ENCODE measurements at regions not wholly inside any gene's neighbourhood (a gene's known extent, or its start where the extent isn't known, plus 50 kb on each side); places are given as distances from the start of the nearest gene placed in this dataset.

- Histone ChIP-seq H3K9me3 (ENCODE audit: control insufficient read depth in 1 of 2, insufficient read depth in 1 of 2, low read length in 2 of 2) (no peaks in the 10 kb centered on the region), H3K27me3 (ENCODE audit: control insufficient read depth in 1 of 2, insufficient read depth in 2 of 2, low read length in 2 of 2) (no peaks in the 10 kb centered on the region), H3K36me3 (ENCODE audit: insufficient read depth, low read length) (no peaks in the 10 kb centered on the region), H3K27ac (ENCODE audit: low read depth in 1 of 2, low read length in 2 of 2) (no peak overlapping the region), H3K4me3 (ENCODE audit: low read length) (no peak overlapping the region), H3K4me1 (ENCODE audit: insufficient read depth, low read length) (peaks cover 13% of the 10 kb centered on the region)
- ChIA-PET CTCF (interaction anchor here (2.0 kb wide), 1 partner anchor 60 kb away, joined by 6 read pairs; no protein-coding TSS in a partner anchor), POLR2A (no interaction called here)
- peaks cover 30% of the 10 kb centered on the region for H3K4me1 Mint-ChIP-seq (ENCODE audit: low read depth)
- H3K9me3 Mint-ChIP-seq, result no peaks in the 10 kb centered on the region
- H3K4me3 Mint-ChIP-seq, result no peak overlapping the region
- H3K27me3 Mint-ChIP-seq, result no peaks in the 10 kb centered on the region
- DNase-seq (peak in 1 of 14 experiments; percentile 34), ATAC-seq (ENCODE audit: poor library complexity) (no peak)
- peak overlapping the region; percentile 67 for H3K27ac Mint-ChIP-seq
- no peak for TF ChIP-seq CTCF (IDR thresholded peaks at IDR 0.05)
- intact Hi-C loops (cut with DNase I, micrococcal nuclease), result no loop called here
- no peaks in the 10 kb centered on the region for H3K36me3 Mint-ChIP-seq (ENCODE audit: low read depth)
These were observed 56.5 kb upstream of the CCND2 start for GRCh38 chr12:4217091-4217490.

DNA sequence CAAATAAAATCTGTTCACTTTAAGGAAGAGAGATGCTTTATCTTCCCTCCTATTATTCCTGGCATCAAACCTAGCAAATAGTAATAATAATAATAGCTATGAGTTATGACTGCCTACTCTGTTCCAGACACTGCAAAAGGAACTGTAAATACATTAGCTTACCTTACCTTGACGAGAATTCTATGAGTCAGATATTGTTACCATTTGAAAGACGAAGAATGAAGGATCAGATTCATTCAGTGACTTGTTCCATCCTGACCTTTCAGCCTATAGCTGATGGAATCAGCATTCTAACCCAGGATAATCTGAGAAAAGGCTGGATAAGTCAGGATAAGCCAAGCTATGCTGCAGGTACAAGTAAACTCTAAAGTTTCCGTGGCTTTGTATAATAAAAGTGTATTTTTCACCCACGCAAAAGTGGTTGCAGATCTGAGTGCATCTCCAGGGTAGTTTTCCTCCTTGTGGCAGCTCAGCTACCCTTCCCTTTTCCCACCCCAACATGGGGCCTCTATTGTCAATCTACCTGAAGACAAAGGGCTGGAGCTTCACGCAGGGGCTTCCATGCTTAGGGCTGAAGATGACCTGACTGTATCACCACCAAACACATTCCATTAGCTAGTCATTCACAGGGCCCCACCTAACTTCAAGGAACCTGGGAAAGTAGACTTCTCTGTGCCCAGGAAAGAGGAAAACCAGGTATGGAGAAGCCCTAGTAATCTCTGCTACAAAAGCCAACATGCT lies 57.2 kb upstream of the CCND2 start:
- Histone ChIP-seq H3K9me3 (ENCODE audit: control insufficient read depth in 1 of 2, insufficient read depth in 1 of 2, low read length in 2 of 2) (no peaks in the 10 kb centered on the region), H3K4me1 (ENCODE audit: insufficient read depth, low read length) (peaks cover 13% of the 10 kb centered on the region), H3K36me3 (ENCODE audit: insufficient read depth, low read length) (no peaks in the 10 kb centered on the region), H3K4me3 (ENCODE audit: low read length) (no peak overlapping the region), H3K27ac (ENCODE audit: low read depth in 1 of 2, low read length in 2 of 2) (no peak overlapping the region), H3K27me3 (ENCODE audit: control insufficient read depth in 1 of 2, insufficient read depth in 2 of 2, low read length in 2 of 2) (no peaks in the 10 kb centered on the region)
- ChIA-PET POLR2A (interaction anchor here (0.7 to 1.5 kb wide), 3 partner anchors 52 to 74 kb away, joined by 3 to 4 read pairs (median 4); no protein-coding TSS in a partner anchor), CTCF (interaction anchor here (1.6 to 2.0 kb wide), 2 partner anchors 61 to 72 kb away, joined by 4 to 6 read pairs; no protein-coding TSS in a partner anchor)
- DNase-seq (no peak), ATAC-seq (ENCODE audit: poor library complexity) (no peak)
- H3K27ac Mint-ChIP-seq, result peak overlapping the region; percentile 67
- TF ChIP-seq CTCF (IDR thresholded peaks at IDR 0.05), result no peak
- intact Hi-C loops (cut with DNase I, micrococcal nuclease), result no loop called here
- peaks cover 30% of the 10 kb centered on the region for H3K4me1 Mint-ChIP-seq (ENCODE audit: low read depth)
- no peaks in the 10 kb centered on the region for H3K27me3 Mint-ChIP-seq
- no peaks in the 10 kb centered on the region for H3K36me3 Mint-ChIP-seq (ENCODE audit: low read depth)
- H3K9me3 Mint-ChIP-seq, result no peaks in the 10 kb centered on the region
- H3K4me3 Mint-ChIP-seq, result no peak overlapping the region

GRCh38 chr12:4215229-4216186 lies 58.1 kb upstream of the CCND2 start:
- peak in 9 of 14 experiments; percentile 7 to 76 (median 37) for DNase-seq
- intact Hi-C loops (cut with DNase I, micrococcal nuclease), result no loop called here
- Histone ChIP-seq H3K36me3 (ENCODE audit: insufficient read depth, low read length) (no peaks in the 10 kb centered on the region), H3K27ac (ENCODE audit: low read depth in 1 of 2, low read length in 2 of 2) (peak overlapping the region in 1 of 2 donors; percentile 20), H3K27me3 (ENCODE audit: control insufficient read depth in 1 of 2, insufficient read depth in 2 of 2, low read length in 2 of 2) (no peaks in the 10 kb centered on the region), H3K9me3 (ENCODE audit: control insufficient read depth in 1 of 2, insufficient read depth in 1 of 2, low read length in 2 of 2) (no peaks in the 10 kb centered on the region), H3K4me3 (ENCODE audit: low read length) (peak overlapping the region; percentile 25), H3K4me1 (ENCODE audit: insufficient read depth, low read length) (peaks cover 13% of the 10 kb centered on the region)
- H3K4me3 Mint-ChIP-seq, result peak overlapping the region; percentile 22
- POLR2A ChIA-PET, result interaction anchor here (0.9 to 1.5 kb wide), 3 partner anchors 53 to 73 kb away, joined by 3 to 4 read pairs (median 4); no protein-coding TSS in a partner anchor
- no peak for TF ChIP-seq CTCF (IDR thresholded peaks at IDR 0.05)
- H3K4me1 Mint-ChIP-seq (ENCODE audit: low read depth), result peaks cover 30% of the 10 kb centered on the region
- H3K9me3 Mint-ChIP-seq, result no peaks in the 10 kb centered on the region
- peak overlapping the region; percentile 67 for H3K27ac Mint-ChIP-seq
- ATAC-seq (ENCODE audit: poor library complexity), result peak; percentile 44
- H3K36me3 Mint-ChIP-seq (ENCODE audit: low read depth), result no peaks in the 10 kb centered on the region
- H3K27me3 Mint-ChIP-seq, result no peaks in the 10 kb centered on the region
- CTCF ChIA-PET, result interaction anchor here (0.6 to 2.0 kb wide), 4 partner anchors 61 to 272 kb away, joined by 3 to 6 read pairs (median 4); no protein-coding TSS in a partner anchor
